Heart right ventricle (tissue), 16 donors: ENCODE measurements at regions not wholly inside any gene's neighbourhood (a gene's known extent, or its start where the extent isn't known, plus 50 kb on each side); places are given as distances from the start of the nearest gene placed in this dataset.

Experiments
- ATAC-seq, 8 donors: fragments of 200-7000 bp; cut with Tn5 transposase; one replicate each; pipeline ENCODE4 v1.9.1; 2020; ENCODE audit warnings: mild to moderate bottlenecking in 8 of 8, moderate library complexity in 8 of 8, moderate number of reproducible peaks in 1 of 8
- DNase-seq, 2 donors: peaks; one replicate each; pipeline ENCODE4 v3.0.0-alpha.2; 2020
- H3K27ac ChIP-seq, 10 donors: fragments of 200-600 bp; sonication (generic) in 2 of 10; one replicate each; pipeline versions ENCODE4 v1.5.0 to v1.8.0; 2020 to 2022; ENCODE audit warnings: mild to moderate bottlenecking in 3 of 10
- H3K27me3 ChIP-seq, 7 donors: fragments of 200-600 bp; one replicate each; pipeline ENCODE4 v1.8.0; 2021 to 2022; ENCODE audit warnings: mild to moderate bottlenecking in 2 of 7
- H3K36me3 ChIP-seq, 9 donors: fragments of 200-600 bp; sonication (generic) in 1 of 9; one replicate each; pipeline versions ENCODE4 v1.5.0 to v1.8.0; 2020 to 2022; ENCODE audit warnings: mild to moderate bottlenecking in 2 of 9
- H3K4me1 ChIP-seq, 9 donors: fragments of 200-600 bp; sonication (generic) in 1 of 9; one replicate each; pipeline versions ENCODE4 v1.5.0 to v1.8.0; 2020 to 2022; ENCODE audit warnings: mild to moderate bottlenecking in 4 of 9
- H3K4me3 ChIP-seq, 10 donors: fragments of 200-600 bp; sonication (generic) in 2 of 10; one replicate each; pipeline versions ENCODE4 v1.5.0 to v1.8.0; 2020 to 2022; ENCODE audit warnings: mild to moderate bottlenecking in 7 of 10, moderate library complexity in 2 of 10
- H3K9me3 ChIP-seq, 11 donors: fragments of 200-600 bp in 10 of 11; sonication (generic) in 2 of 11; one replicate each; pipeline versions ENCODE4 v1.5.0 to v1.8.0; 2013 to 2022; ENCODE audit warnings: mild to moderate bottlenecking in 2 of 11, control low read depth in 1 of 11, moderate library complexity in 1 of 11
- CTCF ChIP-seq, 9 donors: fragments of 200-600 bp; sonication (generic) in 2 of 9; IDR thresholded peaks; one replicate each; pipeline versions ENCODE4 v1.5.0 to v1.8.0; 2021 to 2022; ENCODE audit warnings: antibody characterized with exemption in 9 of 9, mild to moderate bottlenecking in 5 of 9, moderate library complexity in 1 of 9
- WGBS, 2 donors: extraction: QIAGEN DNeasy Blood & Tissue Kit; methylation state at CpG; one replicate each; pipeline ENCODE4 v1.1.7; 2013; ENCODE audit warnings: inconsistent platforms in 1 of 2; 5-methylcytosine and 5-hydroxymethylcytosine counted together
- intact Hi-C, 10 donors: fragments of 100-400 bp; cut with DNase I; formaldehyde crosslinking; loops; one replicate each; pipeline versions ENCODE4 v1.11.1 to v1.14.2; 2022
- donor health status: Arrhythmogenic right ventricular cardiomyopathy.
- donor health status: ischemic (EF 13 %, LVEDD 7.1; RV severe dilation, severe dysfunction).
- donor health status: healthy with polysubstance abuse.
- donor health status: DM: no; HTN: yes; CAD: no.
- donor health status: DM: no; HTN: no; CAD: no.
- donor health status: ischemic (EF 25% LVEDD 6.9; RV normal size, moderate dysfunction).
- donor health status: ischemic (EF 25% LVEDD 5.7; RV mildly dilated, moderate dysfunction).
- donor health status: healthy.
- donor health status: DM: yes; HTN: yes; CAD: no.
- donor health status: Ischemic cardiomyopathy.
- donor health status: ischemic (EF 35%, LVEDD 5.7; RV mildly dilated, moderate dysfunction).
- donor health status: nonischemic (EF 11% LVEDD 7.7; RV severe dilation, severe dysfunction).
- donor health status: DM: yes; HTN: yes; CAD: no.
- donor health status: PGD.
- donor health status: ischemic (EF 29% LVEDD 5.4; RV normal size, mild dysfunction).
- donor health status: nonischemic (EF 23%, LVEDD 6.1; RV moderate dilation, normal function).

DNA sequence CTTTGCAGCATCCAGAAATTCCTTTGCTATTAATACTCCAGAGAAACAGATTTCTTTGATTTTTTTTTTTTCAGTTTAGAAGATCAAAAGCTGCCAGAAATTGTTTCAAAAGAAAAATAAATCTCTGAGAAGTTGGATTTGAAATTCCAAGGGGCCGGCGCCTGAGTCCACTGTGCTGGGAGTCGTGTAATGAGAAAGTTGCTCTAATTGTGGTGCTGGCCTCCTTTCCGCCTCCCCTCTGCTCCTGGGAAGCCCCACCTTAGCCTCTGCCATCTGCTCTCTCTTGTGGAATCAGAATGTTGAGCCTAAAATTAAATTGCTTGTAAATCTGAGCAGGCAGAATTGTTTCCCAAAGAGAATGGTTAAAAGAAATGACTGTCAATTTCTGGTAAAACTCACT lies 93.3 kb downstream of the EMX2 start:
- no peak for ATAC-seq
- H3K4me3 ChIP-seq, result no peak overlapping the region
- no peak for TF ChIP-seq CTCF (IDR thresholded peaks at IDR 0.05)
- intact Hi-C loops, result no loop called here
- H3K27ac ChIP-seq, result no peak overlapping the region
- H3K27me3 ChIP-seq, result peaks cover 0 to 7% (median 3%) of the 10 kb centered on the region in 7 donors
- no peaks in the 10 kb centered on the region for H3K36me3 ChIP-seq
- 73 to 78% methylated on average over 4 of the region's 4 CpGs for WGBS, 2 donors
- no peaks in the 10 kb centered on the region for H3K4me1 ChIP-seq
- DNase-seq, result no peak
- H3K9me3 ChIP-seq, result no peaks in the 10 kb centered on the region

DNA sequence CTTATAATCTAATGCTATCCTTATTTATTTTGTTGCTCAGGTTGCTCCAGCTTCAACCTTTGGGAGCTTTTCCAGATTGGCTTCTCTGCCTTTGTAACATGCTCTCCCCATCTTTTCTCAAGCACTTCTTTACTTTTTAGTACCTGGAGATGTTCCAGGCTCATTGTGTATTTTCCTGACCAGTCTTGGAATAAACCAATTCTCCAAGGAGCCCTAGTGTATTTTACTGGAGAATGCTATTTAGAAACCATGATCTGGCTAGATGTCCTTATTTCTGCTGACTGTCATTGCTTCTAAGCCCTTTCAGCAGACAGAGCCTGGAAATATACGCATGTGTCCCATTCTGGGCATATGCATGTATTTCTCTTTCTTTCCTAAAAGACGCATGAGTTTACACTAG lies 95.7 kb downstream of the EMX2 start:
- no peak overlapping the region for H3K27ac ChIP-seq
- ATAC-seq (no peak), DNase-seq (no peak)
- no peaks in the 10 kb centered on the region for H3K9me3 ChIP-seq
- no peaks in the 10 kb centered on the region for H3K4me1 ChIP-seq
- peaks cover 0 to 12% (median 7%) of the 10 kb centered on the region in 7 donors for H3K27me3 ChIP-seq
- intact Hi-C loops, result no loop called here
- H3K4me3 ChIP-seq, result no peak overlapping the region
- no peak for TF ChIP-seq CTCF (IDR thresholded peaks at IDR 0.05)
- WGBS, 2 donors, result 86 to 88% methylated on average over 2 of the region's 2 CpGs
- H3K36me3 ChIP-seq, result no peaks in the 10 kb centered on the region

DNA sequence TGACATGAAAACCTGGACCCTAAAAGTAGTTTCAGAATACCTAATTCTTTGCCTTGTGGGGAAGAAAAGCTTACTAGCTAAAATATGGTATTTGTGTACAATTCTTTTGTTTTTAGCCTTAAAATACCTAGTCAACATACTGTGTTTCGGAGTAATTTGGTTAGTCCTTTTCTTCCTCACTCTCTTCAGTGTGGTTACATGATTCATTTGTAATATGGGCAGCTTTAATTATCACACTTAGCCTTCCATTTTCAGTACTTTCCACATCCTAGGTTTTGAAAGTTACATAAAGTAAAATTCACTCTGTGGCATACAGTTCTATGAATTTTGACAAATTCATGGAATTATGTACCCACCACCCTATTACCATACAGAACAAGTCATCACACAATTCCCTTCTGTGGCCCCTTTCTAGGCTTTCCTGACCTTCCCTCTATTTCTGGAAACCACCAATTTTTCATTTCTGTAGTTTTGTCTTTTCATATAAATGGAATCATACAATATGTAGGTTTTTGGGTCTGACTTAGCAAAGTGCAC lies 96.2 kb downstream of the EMX2 start:
- H3K27ac ChIP-seq, result no peak overlapping the region
- H3K9me3 ChIP-seq, result no peaks in the 10 kb centered on the region
- no peaks in the 10 kb centered on the region for H3K4me1 ChIP-seq
- H3K36me3 ChIP-seq, result no peaks in the 10 kb centered on the region
- WGBS, 2 donors, result 65 to 68% methylated on average over 1 of the region's 1 CpG
- intact Hi-C loops, result no loop called here
- TF ChIP-seq CTCF (IDR thresholded peaks at IDR 0.05), result no peak
- ATAC-seq, result no peak
- no peak overlapping the region for H3K4me3 ChIP-seq
- DNase-seq, result no peak
- peaks cover 0 to 12% (median 7%) of the 10 kb centered on the region in 7 donors for H3K27me3 ChIP-seq

DNA sequence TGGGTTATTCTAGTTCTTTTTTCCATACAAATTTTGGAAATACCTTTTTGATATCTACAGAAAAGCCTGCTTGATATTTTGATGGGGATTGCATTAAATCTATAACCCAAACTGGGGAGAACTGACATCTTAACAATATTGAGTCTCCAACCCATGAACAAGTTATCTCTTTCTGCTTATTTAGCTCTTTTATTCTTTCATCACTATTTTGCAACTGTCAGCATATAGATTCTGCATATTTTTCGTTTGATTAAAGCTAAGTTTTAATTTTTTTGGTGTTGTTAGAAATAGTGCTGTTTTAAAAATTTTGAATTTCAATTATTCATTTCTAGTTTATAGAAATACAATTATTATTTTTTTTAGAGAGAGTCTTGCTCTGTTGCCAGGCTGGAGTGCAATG lies 97.9 kb downstream of the EMX2 start:
- no peak for TF ChIP-seq CTCF (IDR thresholded peaks at IDR 0.05)
- ATAC-seq (no peak), DNase-seq (no peak)
- H3K27ac ChIP-seq, result no peak overlapping the region
- H3K4me3 ChIP-seq, result no peak overlapping the region
- H3K36me3 ChIP-seq, result no peaks in the 10 kb centered on the region
- intact Hi-C loops, result no loop called here
- H3K9me3 ChIP-seq, result no peaks in the 10 kb centered on the region
- H3K4me1 ChIP-seq, result no peaks in the 10 kb centered on the region
- 29 to 38% methylated on average over 1 of the region's 1 CpG for WGBS, 2 donors
- H3K27me3 ChIP-seq, result peaks cover 0 to 17% (median 7%) of the 10 kb centered on the region in 7 donors
